Glutamatergic neuron (in vitro differentiated cells): ENCODE measurements at regions not wholly inside any gene's neighbourhood (a gene's known extent, or its start where the extent isn't known, plus 50 kb on each side); places are given as distances from the start of the nearest gene placed in this dataset.

Experiments
- DNase-seq: peaks from one replicate; pipeline ENCODE4 v3.0.0; 2022
- H3K27ac Mint-ChIP-seq: one replicate; pipeline ENCODE4 v1.8.0; 2020; ENCODE audit warnings: mild to moderate bottlenecking, mixed read lengths, inconsistent platforms; ENCODE audit not compliant: unreplicated experiment
- H3K27me3 Mint-ChIP-seq: one replicate; pipeline ENCODE4 v1.8.0; 2020; ENCODE audit warnings: mild to moderate bottlenecking, moderate library complexity, mixed read lengths, inconsistent platforms; ENCODE audit not compliant: unreplicated experiment
- H3K36me3 Mint-ChIP-seq: one replicate; pipeline ENCODE4 v1.8.0; 2020; ENCODE audit warnings: mild to moderate bottlenecking, mixed read lengths, inconsistent platforms; ENCODE audit not compliant: unreplicated experiment
- H3K4me1 Mint-ChIP-seq: one replicate; pipeline ENCODE4 v1.8.0; 2020; ENCODE audit warnings: mild to moderate bottlenecking, low read depth, mixed read lengths, inconsistent platforms; ENCODE audit not compliant: unreplicated experiment
- H3K4me3 Mint-ChIP-seq: one replicate; pipeline ENCODE4 v1.8.0; 2020; ENCODE audit warnings: mild to moderate bottlenecking, mixed read lengths, inconsistent platforms; ENCODE audit not compliant: unreplicated experiment
- H3K9me3 Mint-ChIP-seq: one replicate; pipeline ENCODE4 v1.8.0; 2020; ENCODE audit warnings: mild to moderate bottlenecking, moderate library complexity, mixed read lengths, inconsistent platforms; ENCODE audit not compliant: unreplicated experiment
- CTCF ChIP-seq: fragments of 200-600 bp; sonication (generic); IDR thresholded peaks from one replicate; pipeline ENCODE4 v1.5.0; 2021; ENCODE audit not compliant: partially characterized antibody, unreplicated experiment

GRCh38 chr14:71705460-71705859, 226.8 kb upstream of the RGS6 start:
- Mint-ChIP-seq H3K36me3 (no peaks in the 10 kb centered on the region), H3K27ac (no peak overlapping the region), H3K9me3 (no peaks in the 10 kb centered on the region), H3K4me3 (no peak overlapping the region), H3K4me1 (peaks cover 10% of the 10 kb centered on the region), H3K27me3 (peaks cover 2% of the 10 kb centered on the region)
- no peak for DNase-seq
- TF ChIP-seq CTCF: no peak

GRCh38 chr14:71709076-71709475, 223.2 kb upstream of the RGS6 start:
- peaks cover 2% of the 10 kb centered on the region for H3K27me3 Mint-ChIP-seq
- no peak for DNase-seq
- no peaks in the 10 kb centered on the region for H3K9me3 Mint-ChIP-seq
- TF ChIP-seq CTCF: no peak
- peaks cover 9% of the 10 kb centered on the region for H3K4me1 Mint-ChIP-seq
- no peak overlapping the region for H3K27ac Mint-ChIP-seq
- H3K36me3 Mint-ChIP-seq: no peaks in the 10 kb centered on the region
- no peak overlapping the region for H3K4me3 Mint-ChIP-seq

GRCh38 chr14:71709987-71710386, 222.2 kb upstream of the RGS6 start:
- H3K27me3 Mint-ChIP-seq: peaks cover 2% of the 10 kb centered on the region
- no peak for DNase-seq
- H3K9me3 Mint-ChIP-seq: no peaks in the 10 kb centered on the region
- no peak overlapping the region for H3K27ac Mint-ChIP-seq
- no peak overlapping the region for H3K4me3 Mint-ChIP-seq
- peaks cover 9% of the 10 kb centered on the region for H3K4me1 Mint-ChIP-seq
- no peak for TF ChIP-seq CTCF
- H3K36me3 Mint-ChIP-seq: no peaks in the 10 kb centered on the region

- peaks cover 2% of the 10 kb centered on the region for H3K9me3 Mint-ChIP-seq
Measured at GRCh38 chr14:71711125-71711524, 221.1 kb upstream of the RGS6 start.

GRCh38 chr14:71711619-71712018, 220.6 kb upstream of the RGS6 start:
- DNase-seq: no peak
- H3K9me3 Mint-ChIP-seq: peaks cover 2% of the 10 kb centered on the region

More at GRCh38 chr14:71711125-71711524, 221.1 kb upstream of the RGS6 start:
- Mint-ChIP-seq H3K4me3 (no peak overlapping the region), H3K27me3 (peaks cover 2% of the 10 kb centered on the region), H3K4me1 (peaks cover 9% of the 10 kb centered on the region), H3K36me3 (no peaks in the 10 kb centered on the region), H3K27ac (no peak overlapping the region)
- TF ChIP-seq CTCF: no peak
- DNase-seq: no peak

More at GRCh38 chr14:71711619-71712018, 220.6 kb upstream of the RGS6 start:
- peaks cover 2% of the 10 kb centered on the region for H3K27me3 Mint-ChIP-seq
- H3K27ac Mint-ChIP-seq: no peak overlapping the region
- no peak for TF ChIP-seq CTCF
- peaks cover 9% of the 10 kb centered on the region for H3K4me1 Mint-ChIP-seq
- no peaks in the 10 kb centered on the region for H3K36me3 Mint-ChIP-seq
- H3K4me3 Mint-ChIP-seq: no peak overlapping the region
